ENCODE measurements at regions not wholly inside any gene's neighbourhood (a gene's known extent, or its start where the extent isn't known, plus 50 kb on each side); places are given as distances from the start of the nearest gene placed in this dataset.

DNA sequence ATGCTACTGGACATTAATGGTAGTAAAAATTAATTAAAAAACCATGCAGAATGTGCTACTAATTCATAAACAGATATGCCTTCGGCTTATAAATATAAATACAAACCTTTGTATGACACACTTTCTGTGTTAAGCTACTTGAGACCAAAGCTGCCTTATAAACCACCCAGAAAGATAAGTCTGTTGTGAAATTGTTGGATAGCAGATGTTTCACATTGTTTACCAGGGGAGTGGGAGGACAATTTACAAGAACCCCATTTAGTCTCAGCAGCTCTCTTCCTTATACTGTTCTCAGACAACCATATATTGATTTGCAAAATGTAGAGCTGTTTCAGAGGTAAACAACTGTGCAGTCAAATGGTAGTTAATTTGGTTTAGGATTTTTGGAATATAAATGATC lies 524.4 kb downstream of the PRR16 start:
- H2BK120ac ChIP-seq (ENCODE audit: low read depth, low read length), result no peak overlapping the region
- DNase-seq (no peak), ATAC-seq (ENCODE audit: low read depth) (no peak)
- no peaks in the 10 kb centered on the region for H3K36me3 ChIP-seq (ENCODE audit: control insufficient read depth, insufficient read depth, low read length)
- no peaks in the 10 kb centered on the region for H3K9me1 ChIP-seq (ENCODE audit: insufficient read depth, low read length)
- no peak overlapping the region for H3K9ac ChIP-seq (ENCODE audit: low read depth, low read length)
- no peaks in the 10 kb centered on the region for H3K27me3 ChIP-seq (ENCODE audit: control insufficient read depth, insufficient read depth, low read length)
- no peak overlapping the region for H4K5ac ChIP-seq (ENCODE audit: low read depth, low read length)
- H2AK5ac ChIP-seq (ENCODE audit: low read depth, low read length), result no peak overlapping the region
- no peak overlapping the region for H4K8ac ChIP-seq (ENCODE audit: low read depth in 2 of 2, low read length in 2 of 2)
- no peak overlapping the region for H3K14ac ChIP-seq (replicated peaks; ENCODE audit: low read depth, low read length)
- in situ Hi-C loops (cut with MboI; ENCODE audit: low sequenced_read_pairs), result no loop called here
- no TSS peak for BruUV-seq (replicated peaks)
- no peaks in the 10 kb centered on the region for H3K4me1 ChIP-seq (ENCODE audit: control insufficient read depth, insufficient read depth, low read length)
- ChIA-PET CTCF (no interaction called here), POLR2A (ENCODE audit: unreplicated experiment) (no interaction called here)
- intact Hi-C loops (cut with micrococcal nuclease), result no loop called here
- H2BK15ac ChIP-seq (ENCODE audit: low read depth, low read length), result no peak overlapping the region
- H3K27ac ChIP-seq (ENCODE audit: insufficient read depth, low read length), result no peak overlapping the region
- no peak overlapping the region for H4K91ac ChIP-seq (ENCODE audit: insufficient read depth, low read depth, low read length)
- no peak overlapping the region for H3K56ac ChIP-seq (ENCODE audit: extremely low read depth, insufficient read depth, low read length)
- H2BK20ac ChIP-seq (ENCODE audit: low read depth, low read length), result no peak overlapping the region
- no peaks in the 10 kb centered on the region for H4K20me1 ChIP-seq (ENCODE audit: insufficient read depth, low read length)
- H3K9me3 ChIP-seq (ENCODE audit: control insufficient read depth, insufficient read depth, low read length), result no peaks in the 10 kb centered on the region
- no peak overlapping the region for H3K18ac ChIP-seq (ENCODE audit: low read depth, low read length)
- no peak overlapping the region for H2BK5ac ChIP-seq (ENCODE audit: low read depth, low read length, poor library complexity, severe bottlenecking)
- WGBS, 2 experiments (ENCODE audit: extremely low coverage in 2 of 2, insufficient read length in 1 of 2), result no CpG with 5 or more reads among the region's 1 CpG
- H2AFZ ChIP-seq (replicated peaks; ENCODE audit: low read length, poor library complexity), result no peak overlapping the region
- TF ChIP-seq BHLHE40 (IDR thresholded peaks at IDR 0.05; ENCODE audit: low read depth, low read length), result no peak
- TF ChIP-seq, protein P1, sequence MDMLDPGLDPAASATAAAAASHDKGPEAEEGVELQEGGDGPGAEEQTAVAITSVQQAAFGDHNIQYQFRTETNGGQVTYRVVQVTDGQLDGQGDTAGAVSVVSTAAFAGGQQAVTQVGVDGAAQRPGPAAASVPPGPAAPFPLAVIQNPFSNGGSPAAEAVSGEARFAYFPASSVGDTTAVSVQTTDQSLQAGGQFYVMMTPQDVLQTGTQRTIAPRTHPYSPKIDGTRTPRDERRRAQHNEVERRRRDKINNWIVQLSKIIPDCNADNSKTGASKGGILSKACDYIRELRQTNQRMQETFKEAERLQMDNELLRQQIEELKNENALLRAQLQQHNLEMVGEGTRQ (IDR thresholded peaks at IDR 0.05; ENCODE audit: low read depth, low read length), result no peak
- no peak for TF ChIP-seq SMC3 (IDR thresholded peaks at IDR 0.05; ENCODE audit: low read depth, low read length)
- H3K23ac ChIP-seq (ENCODE audit: low read depth, low read length), result no peak overlapping the region
- no peak overlapping the region for H2AK9ac ChIP-seq (replicated peaks; ENCODE audit: low read depth, low read length, poor library complexity)
- no peak overlapping the region for H3K4ac ChIP-seq (ENCODE audit: low read depth, low read length)
- dilution Hi-C loops (cut with HindIII; ENCODE audit: low sequenced_read_pairs, unreplicated experiment), result no loop called here
- H3K4me2 ChIP-seq (ENCODE audit: low read depth, low read length), result no peak overlapping the region
- H3K79me1 ChIP-seq (ENCODE audit: low read depth in 1 of 2, low read length in 2 of 2), result no peaks in the 10 kb centered on the region
- H3K4me3 ChIP-seq (ENCODE audit: insufficient read depth, low read depth, low read length), result no peak overlapping the region

All from IMR-90 (cell line).